Left hindlimb (tissue), 1 donor: ENCODE measurements at regions not wholly inside any gene's neighbourhood (a gene's known extent, or its start where the extent isn't known, plus 50 kb on each side); places are given as distances from the start of the nearest gene placed in this dataset.

Experiments
- DNase-seq: peaks from one replicate; pipeline ENCODE4 v3.0.0-alpha.2; 2018

- DNase-seq, result no peak
Measured at GRCh38 chr2:18701546-18701945, 112.2 kb upstream of the NT5C1B start.

GRCh38 chr2:18690342-18690741, 101.0 kb upstream of the NT5C1B start:
- no peak for DNase-seq

GRCh38 chr2:18684206-18685038, 95.1 kb upstream of the NT5C1B start:
- no peak for DNase-seq

- no peak for DNase-seq
Measured at GRCh38 chr2:18682681-18683080, 93.3 kb upstream of the NT5C1B start.

GRCh38 chr2:18677280-18677679, 87.9 kb upstream of the NT5C1B start:
- DNase-seq, result no peak

GRCh38 chr2:18674309-18674708, 84.9 kb upstream of the NT5C1B start:
- DNase-seq, result no peak

GRCh38 chr2:18671363-18671762, 82.0 kb upstream of the NT5C1B start:
- no peak for DNase-seq

- DNase-seq, result no peak
Measured at GRCh38 chr2:18668221-18668620, 78.9 kb upstream of the NT5C1B start.

GRCh38 chr2:18664421-18664820, 75.1 kb upstream of the NT5C1B start:
- no peak for DNase-seq

GRCh38 chr2:18663861-18664260, 74.5 kb upstream of the NT5C1B start:
- no peak for DNase-seq

- DNase-seq, result no peak
Measured at GRCh38 chr2:18662689-18663088, 73.3 kb upstream of the NT5C1B start.

GRCh38 chr2:18659915-18660314, 70.5 kb upstream of the NT5C1B start:
- no peak for DNase-seq

- no peak for DNase-seq
Measured at GRCh38 chr2:18656048-18656447, 66.7 kb upstream of the NT5C1B start.

- no peak for DNase-seq
Measured at GRCh38 chr2:18651842-18652774, 62.7 kb upstream of the NT5C1B start.

GRCh38 chr2:18650221-18650620, 60.9 kb upstream of the NT5C1B start:
- DNase-seq, result no peak

GRCh38 chr2:18649502-18650135, 60.2 kb upstream of the NT5C1B start:
- no peak for DNase-seq

GRCh38 chr2:18648161-18648560, 58.8 kb upstream of the NT5C1B start:
- DNase-seq, result no peak

GRCh38 chr2:18647731-18648130, 58.4 kb upstream of the NT5C1B start:
- no peak for DNase-seq

GRCh38 chr2:18645315-18645714, 55.9 kb upstream of the NT5C1B start:
- no peak for DNase-seq

- DNase-seq, result no peak
Measured at GRCh38 chr2:18644115-18644462, 54.7 kb upstream of the NT5C1B start.

- DNase-seq, result no peak
Measured at GRCh38 chr2:18643326-18644114, 54.2 kb upstream of the NT5C1B start.

GRCh38 chr2:18641823-18642222, 52.5 kb upstream of the NT5C1B start:
- no peak for DNase-seq
